Ovary (tissue), 7 donors: ENCODE measurements at regions not wholly inside any gene's neighbourhood (a gene's known extent, or its start where the extent isn't known, plus 50 kb on each side); places are given as distances from the start of the nearest gene placed in this dataset.

Experiments used
- DNase-seq, 5 donors: peaks; one replicate each; pipeline ENCODE4 v3.0.0-alpha.2; 2019 to 2020
- H3K27ac ChIP-seq, 2 donors: fragments of 200-600 bp; one replicate each; pipeline versions ENCODE4 v1.5.1 to v1.8.0; 2019 to 2022
- H3K27me3 ChIP-seq: fragments of 200-600 bp; one replicate; pipeline ENCODE4 v1.8.0; 2022
- H3K36me3 ChIP-seq: fragments of 200-600 bp; sonication (generic); one replicate; pipeline ENCODE4 v1.5.1; 2019
- H3K4me1 ChIP-seq: one replicate; pipeline ENCODE4 v1.8.1; 2013; ENCODE audit warnings: mild to moderate bottlenecking, moderate library complexity; ENCODE audit not compliant: insufficient read depth
- H3K4me3 ChIP-seq: fragments of 200-600 bp; sonication (generic); one replicate; pipeline ENCODE4 v1.5.1; 2017
- H3K9me3 ChIP-seq, 2 donors: fragments of 200-600 bp in 1 of 2; sonication (generic) in 1 of 2; one replicate each; pipeline versions ENCODE4 v1.5.1 to v1.8.1; 2013 to 2019; ENCODE audit warnings: mild to moderate bottlenecking in 1 of 2, moderate library complexity in 1 of 2
- EP300 ChIP-seq: sonication (generic); formaldehyde crosslinking; IDR thresholded peaks from one replicate; pipeline ENCODE4 v1.6.1; 2017; ENCODE audit warnings: antibody characterized with exemption
- POLR2A ChIP-seq: fragments of 450-650 bp; IDR thresholded peaks from one replicate; pipeline ENCODE4 v1.6.1; 2017; ENCODE audit warnings: antibody characterized with exemption, mild to moderate bottlenecking, moderate library complexity
- WGBS, 3 donors: extraction: QIAGEN DNeasy Blood & Tissue Kit in 1 of 3; methylation state at CpG; one replicate each; pipeline versions ENCODE4 v1.1.5 to v1.1.7; 2013 to 2017; 5-methylcytosine and 5-hydroxymethylcytosine counted together
- intact Hi-C, 4 donors: fragments of 100-400 bp; cut with DNase I; formaldehyde crosslinking; loops; one replicate each; pipeline versions ENCODE4 v1.11.0 to v1.15.1; 2022 to 2023
- TF ChIP-seq, protein P1 (sequence below), 3 donors: fragments of 450-650 bp in 2 of 3; fragments of 200-600 bp in 1 of 3; IDR thresholded peaks; one replicate each; pipeline versions ENCODE4 v1.5.1 to v1.8.0; 2016 to 2022; ENCODE audit warnings: antibody characterized with exemption in 3 of 3, mild to moderate bottlenecking in 1 of 3
- donor health status: DM: no; HTN: no; CAD: no; lungs with moderate emphysema.
- donor health status: DM: no; HTN: no; CAD: no.
- donor health status: Bipolar disorder and iron deficiency.
- donor health status: DM: no; HTN: no; CAD: no.
- donor health status: DM: yes; HTN: yes; CAD: no.

DNA sequence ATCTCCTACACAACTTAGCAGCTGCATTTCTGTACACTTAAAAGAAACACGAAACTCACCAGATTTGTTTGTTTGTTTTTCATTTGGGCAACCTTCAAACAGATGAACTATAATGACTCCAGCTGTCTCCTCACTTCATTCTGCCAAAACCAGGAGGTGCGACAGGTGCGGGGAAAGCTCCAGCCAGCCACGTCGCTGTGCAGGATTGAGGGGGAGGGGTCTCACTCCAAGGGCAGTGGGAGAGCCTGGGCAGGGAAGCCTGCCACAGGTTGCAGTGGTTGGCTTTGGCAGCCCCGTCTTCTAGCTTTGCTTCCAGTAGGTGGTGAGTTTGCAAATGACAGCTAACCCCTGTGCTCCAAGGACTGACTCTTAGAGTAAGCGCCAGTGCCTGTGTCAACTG lies 215.8 kb downstream of the CEMIP2 start:
- H3K9me3 ChIP-seq, result no peaks in the 10 kb centered on the region
- H3K27me3 ChIP-seq, result no peaks in the 10 kb centered on the region
- WGBS, 3 donors, result 10 to 11% (median 11%) methylated on average over 7 of the region's 7 CpGs
- H3K36me3 ChIP-seq, result no peaks in the 10 kb centered on the region
- no peak overlapping the region for H3K4me3 ChIP-seq
- DNase-seq, result no peak
- no peak overlapping the region for H3K27ac ChIP-seq
- no peak for TF ChIP-seq EP300
- no peak for TF ChIP-seq POLR2A
- TF ChIP-seq, protein P1, sequence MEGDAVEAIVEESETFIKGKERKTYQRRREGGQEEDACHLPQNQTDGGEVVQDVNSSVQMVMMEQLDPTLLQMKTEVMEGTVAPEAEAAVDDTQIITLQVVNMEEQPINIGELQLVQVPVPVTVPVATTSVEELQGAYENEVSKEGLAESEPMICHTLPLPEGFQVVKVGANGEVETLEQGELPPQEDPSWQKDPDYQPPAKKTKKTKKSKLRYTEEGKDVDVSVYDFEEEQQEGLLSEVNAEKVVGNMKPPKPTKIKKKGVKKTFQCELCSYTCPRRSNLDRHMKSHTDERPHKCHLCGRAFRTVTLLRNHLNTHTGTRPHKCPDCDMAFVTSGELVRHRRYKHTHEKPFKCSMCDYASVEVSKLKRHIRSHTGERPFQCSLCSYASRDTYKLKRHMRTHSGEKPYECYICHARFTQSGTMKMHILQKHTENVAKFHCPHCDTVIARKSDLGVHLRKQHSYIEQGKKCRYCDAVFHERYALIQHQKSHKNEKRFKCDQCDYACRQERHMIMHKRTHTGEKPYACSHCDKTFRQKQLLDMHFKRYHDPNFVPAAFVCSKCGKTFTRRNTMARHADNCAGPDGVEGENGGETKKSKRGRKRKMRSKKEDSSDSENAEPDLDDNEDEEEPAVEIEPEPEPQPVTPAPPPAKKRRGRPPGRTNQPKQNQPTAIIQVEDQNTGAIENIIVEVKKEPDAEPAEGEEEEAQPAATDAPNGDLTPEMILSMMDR (IDR thresholded peaks at IDR 0.05), result no peak
- no peaks in the 10 kb centered on the region for H3K4me1 ChIP-seq
- intact Hi-C loops, result no loop called here

- no peak overlapping the region for H3K4me3 ChIP-seq
- H3K27ac ChIP-seq, result no peak overlapping the region
- no peaks in the 10 kb centered on the region for H3K27me3 ChIP-seq
- intact Hi-C loops, result no loop called here
- 71 to 81% (median 72%) methylated on average over 2 of the region's 2 CpGs for WGBS, 3 donors
- DNase-seq, result no peak
- TF ChIP-seq, protein P1 (IDR thresholded peaks at IDR 0.05), result no peak
- TF ChIP-seq POLR2A (no peak), EP300 (no peak)
- no peaks in the 10 kb centered on the region for H3K4me1 ChIP-seq
- no peaks in the 10 kb centered on the region for H3K9me3 ChIP-seq
- H3K36me3 ChIP-seq, result no peaks in the 10 kb centered on the region
Measured at GRCh38 chr9:71549023-71549422, 219.3 kb downstream of the CEMIP2 start.

DNA sequence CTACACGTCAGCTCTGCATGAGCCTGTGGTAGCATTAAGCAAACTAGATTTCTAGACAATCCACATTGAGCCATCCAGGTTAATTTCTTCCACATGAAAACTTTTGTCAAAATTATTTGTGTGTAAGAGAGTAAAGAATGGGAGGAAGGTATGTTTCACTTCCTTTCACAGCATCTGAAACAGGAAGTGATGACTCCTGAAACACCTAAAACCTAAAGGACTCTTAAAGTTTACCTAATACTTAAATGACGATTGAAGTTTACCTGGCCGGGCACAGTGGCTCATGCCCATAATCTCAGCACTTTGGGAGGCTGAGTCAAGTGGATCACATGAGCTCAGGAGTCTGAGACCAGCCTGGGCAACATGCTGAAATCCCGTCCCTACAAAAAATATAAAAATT lies 223.8 kb downstream of the CEMIP2 start:
- no peak overlapping the region for H3K27ac ChIP-seq
- no peaks in the 10 kb centered on the region for H3K9me3 ChIP-seq
- no peaks in the 10 kb centered on the region for H3K4me1 ChIP-seq
- 88 to 90% (median 89%) methylated on average over 4 of the region's 4 CpGs for WGBS, 3 donors
- no peak for DNase-seq
- TF ChIP-seq EP300 (no peak), POLR2A (no peak)
- TF ChIP-seq, protein P1 (IDR thresholded peaks at IDR 0.05), result no peak
- H3K27me3 ChIP-seq, result no peaks in the 10 kb centered on the region
- intact Hi-C loops, result no loop called here
- H3K36me3 ChIP-seq, result no peaks in the 10 kb centered on the region
- no peak overlapping the region for H3K4me3 ChIP-seq

GRCh38 chr9:71541436-71541835 lies 226.9 kb downstream of the CEMIP2 start:
- Histone ChIP-seq H3K9me3 (no peaks in the 10 kb centered on the region), H3K27ac (no peak overlapping the region), H3K4me3 (no peak overlapping the region), H3K4me1 (no peaks in the 10 kb centered on the region), H3K36me3 (no peaks in the 10 kb centered on the region), H3K27me3 (no peaks in the 10 kb centered on the region)
- 86 to 96% (median 92%) methylated on average over 2 of the region's 2 CpGs for WGBS, 3 donors
- TF ChIP-seq POLR2A (no peak), EP300 (no peak)
- TF ChIP-seq, protein P1 (IDR thresholded peaks at IDR 0.05), result no peak
- intact Hi-C loops, result no loop called here
- DNase-seq, result no peak
